LNCAP (cell line): ENCODE measurements at regions not wholly inside any gene's neighbourhood (a gene's known extent, or its start where the extent isn't known, plus 50 kb on each side); places are given as distances from the start of the nearest gene placed in this dataset.
A peak's percentile ranks its signal among the peaks of the same experiment; 100 is the strongest.

Source experiments
- CTCF ChIP-seq: fragments of 450-650 bp; IDR thresholded peaks from 2 replicates; pipeline ENCODE4 v1.5.1; 2017; ENCODE audit warnings: mild to moderate bottlenecking

- no peak for TF ChIP-seq CTCF
Measured at GRCh38 chr6:17047889-17048288, 54.0 kb upstream of the STMND1 start.

- no peak for TF ChIP-seq CTCF
Measured at GRCh38 chr6:17045581-17046322, 56.1 kb upstream of the STMND1 start.

GRCh38 chr6:17043148-17043522, 58.7 kb upstream of the STMND1 start:
- no peak for TF ChIP-seq CTCF

- peak; percentile 30; the same call in 1 of the 2 replicates for TF ChIP-seq CTCF
Measured at GRCh38 chr6:17042422-17043147, 59.3 kb upstream of the STMND1 start.

GRCh38 chr6:17039266-17039665, 62.6 kb upstream of the STMND1 start:
- TF ChIP-seq CTCF = no peak

GRCh38 chr6:17038316-17038715, 63.5 kb upstream of the STMND1 start:
- no peak for TF ChIP-seq CTCF

- no peak for TF ChIP-seq CTCF
Measured at GRCh38 chr6:17036065-17036393, 65.8 kb upstream of the STMND1 start.
